GM08714 (cell line): ENCODE measurements at regions not wholly inside any gene's neighbourhood (a gene's known extent, or its start where the extent isn't known, plus 50 kb on each side); places are given as distances from the start of the nearest gene placed in this dataset.

Source experiments
- H3K4me3 ChIP-seq: fragments of 200-500 bp; sonication (Bioruptor generic); 2 replicates; pipeline ENCODE4 v1.5.1; 2014; ENCODE audit warnings: mild to moderate bottlenecking, low read length, inconsistent platforms
- ZNF274 ChIP-seq: IDR thresholded peaks from 2 replicates; pipeline ENCODE4 v1.6.1; 2012; ENCODE audit warnings: mild to moderate bottlenecking, low read depth, low read length

- no peak overlapping the region; the same call in 1 of the 2 replicates for H3K4me3 ChIP-seq
- TF ChIP-seq ZNF274: no peak
Measured at GRCh38 chr3:28575746-28576613, 227.4 kb upstream of the AZI2 start.

DNA sequence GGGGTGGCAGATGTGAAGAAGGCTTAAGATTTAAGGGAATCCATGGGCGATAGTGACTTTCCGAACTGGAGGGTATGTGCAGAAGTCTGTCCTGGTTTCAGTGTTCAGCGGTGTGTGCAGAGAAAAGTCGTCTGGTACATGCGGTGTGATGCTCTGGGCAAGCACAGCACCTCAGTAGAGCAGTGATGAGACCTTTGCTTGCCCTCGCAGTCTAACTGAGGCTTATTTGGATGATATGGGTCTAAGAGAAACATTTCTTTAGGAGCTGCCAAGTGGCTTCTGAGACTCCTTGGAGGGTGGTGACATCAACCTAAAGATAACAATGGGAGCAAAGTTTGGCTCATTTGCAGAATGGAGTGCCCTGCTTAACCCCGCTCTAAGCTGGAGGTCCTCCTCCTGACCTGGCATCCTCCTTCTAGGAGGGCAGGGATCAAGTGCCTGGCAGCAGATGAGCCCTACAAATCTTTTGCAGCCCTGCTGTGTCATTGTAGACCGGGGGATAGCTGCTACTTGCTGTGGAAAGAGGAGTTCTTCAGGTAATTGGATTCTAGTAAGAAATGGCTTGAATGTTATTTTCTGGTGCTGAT, 228.1 kb upstream of the AZI2 start:
- no peak for TF ChIP-seq ZNF274
- no peak overlapping the region for H3K4me3 ChIP-seq

- no peak overlapping the region for H3K4me3 ChIP-seq
- no peak for TF ChIP-seq ZNF274
Measured at GRCh38 chr3:28577941-28578500, 229.4 kb upstream of the AZI2 start.

- no peak for TF ChIP-seq ZNF274
- H3K4me3 ChIP-seq: no peak overlapping the region
Measured at GRCh38 chr3:28586325-28586724, 237.7 kb upstream of the AZI2 start.

DNA sequence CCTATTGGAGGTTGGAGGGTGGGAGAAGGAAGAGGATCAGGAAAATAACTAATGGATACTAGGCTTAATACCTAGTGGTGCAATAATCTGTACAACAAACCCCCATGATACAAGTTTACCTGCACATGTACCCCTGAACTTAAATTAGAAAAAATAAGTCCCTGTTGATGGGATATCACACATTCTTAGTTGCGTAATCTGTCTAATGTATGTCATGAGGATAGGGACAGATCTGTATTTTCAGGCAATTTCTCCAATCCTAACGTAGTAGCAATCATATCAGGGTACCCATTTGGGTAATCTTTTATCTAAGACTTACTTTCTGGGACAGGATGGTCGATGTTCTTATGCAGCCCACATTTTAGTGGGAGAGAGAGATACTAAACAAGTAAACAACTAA, 239.1 kb upstream of the AZI2 start:
- no peak for TF ChIP-seq ZNF274
- H3K4me3 ChIP-seq: no peak overlapping the region

- H3K4me3 ChIP-seq: no peak overlapping the region
Measured at GRCh38 chr3:28590216-28590615, 241.6 kb upstream of the AZI2 start.

GRCh38 chr3:28590860-28591259, 242.2 kb upstream of the AZI2 start:
- H3K4me3 ChIP-seq: no peak overlapping the region
- TF ChIP-seq ZNF274: no peak

More at GRCh38 chr3:28590216-28590615, 241.6 kb upstream of the AZI2 start:
- TF ChIP-seq ZNF274: no peak

- no peak for TF ChIP-seq ZNF274
Measured at GRCh38 chr3:28595372-28595771, 246.7 kb upstream of the AZI2 start.

GRCh38 chr3:28597452-28597851, 248.8 kb upstream of the AZI2 start:
- no peak for TF ChIP-seq ZNF274
- no peak overlapping the region for H3K4me3 ChIP-seq

More at GRCh38 chr3:28595372-28595771, 246.7 kb upstream of the AZI2 start:
- no peak overlapping the region for H3K4me3 ChIP-seq

- no peak for TF ChIP-seq ZNF274
- H3K4me3 ChIP-seq: no peak overlapping the region
Measured at GRCh38 chr3:28598165-28598564, 249.5 kb upstream of the AZI2 start.

GRCh38 chr3:28601291-28601690, 252.7 kb upstream of the AZI2 start:
- no peak for TF ChIP-seq ZNF274

DNA sequence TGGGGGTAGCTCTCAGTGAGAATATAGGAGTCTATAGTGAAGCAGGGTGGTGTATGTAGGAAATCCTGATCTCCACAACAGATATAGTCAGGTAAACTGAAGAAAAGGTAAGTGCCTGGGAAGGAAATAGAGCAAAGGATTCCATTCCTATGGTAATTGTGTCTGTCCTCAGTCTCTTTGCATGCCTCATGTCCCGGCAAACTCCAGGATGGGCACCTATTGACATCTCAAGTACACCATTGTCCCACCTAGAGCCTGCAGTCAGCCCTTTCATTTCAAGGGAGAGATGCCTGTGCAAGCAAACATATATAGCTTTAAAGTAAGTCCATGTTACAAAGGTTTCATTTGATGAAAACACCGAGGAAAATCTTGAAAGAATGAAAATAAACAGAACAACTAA, 257.7 kb upstream of the AZI2 start:
- TF ChIP-seq ZNF274: no peak
- H3K4me3 ChIP-seq: no peak overlapping the region

More at GRCh38 chr3:28601291-28601690, 252.7 kb upstream of the AZI2 start:
- H3K4me3 ChIP-seq: no peak overlapping the region

DNA sequence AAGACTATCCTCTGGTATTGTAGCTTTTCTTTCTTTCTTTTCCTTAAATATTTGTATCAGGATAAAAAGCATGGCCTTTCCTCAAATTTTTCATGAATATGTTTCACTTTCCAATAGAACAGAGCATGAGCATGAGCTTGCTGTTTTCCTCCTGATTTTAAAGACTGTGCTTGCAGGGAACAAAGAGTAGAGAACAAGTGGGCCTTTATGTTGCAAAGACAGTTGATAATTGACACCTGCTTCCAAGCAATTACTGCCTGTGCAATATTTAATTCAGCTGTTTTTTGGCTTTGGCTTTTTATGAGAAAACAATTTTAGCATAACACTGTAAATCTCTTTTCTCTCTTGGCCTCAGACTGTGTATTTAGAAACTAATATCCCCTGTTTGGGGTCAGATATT, 263.6 kb upstream of the AZI2 start:
- H3K4me3 ChIP-seq: no peak overlapping the region
- no peak for TF ChIP-seq ZNF274

DNA sequence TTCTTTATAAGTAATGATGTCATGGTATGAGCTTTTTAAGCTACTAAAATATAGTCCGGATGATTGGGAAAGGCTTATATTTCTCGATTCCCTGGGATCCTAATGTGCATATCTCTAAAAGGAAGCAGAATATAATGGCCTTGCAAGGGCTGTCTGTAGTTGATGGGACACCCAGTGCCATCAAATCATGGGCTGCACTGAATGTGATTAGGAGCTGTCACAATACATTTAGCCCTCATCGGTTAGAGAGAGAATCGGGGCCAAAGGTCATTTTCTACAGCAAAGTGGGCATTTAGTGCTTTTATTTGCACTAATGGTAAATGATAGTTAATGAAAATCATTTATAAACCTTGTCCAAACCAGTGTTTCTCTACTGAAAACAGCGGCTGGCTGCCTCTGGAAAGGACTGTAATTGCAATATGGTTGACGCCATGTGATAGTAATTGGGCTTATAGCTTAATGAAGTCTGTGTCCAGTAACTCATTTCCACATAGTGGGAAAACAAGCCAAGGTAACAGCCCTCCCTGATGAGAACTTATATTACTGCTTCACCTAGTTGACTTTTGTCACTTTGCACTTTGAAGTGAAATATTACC, 265.0 kb upstream of the AZI2 start:
- TF ChIP-seq ZNF274: no peak
- H3K4me3 ChIP-seq: no peak overlapping the region
